Fibroblast of lung (primary cell): ENCODE measurements at regions not wholly inside any gene's neighbourhood (a gene's known extent, or its start where the extent isn't known, plus 50 kb on each side); places are given as distances from the start of the nearest gene placed in this dataset.

Experiments
- CTCF ChIP-seq, 2 donors: IDR thresholded peaks in 1 of 2; conservative IDR thresholded peaks in 1 of 2; 1 replicate in 1 of 2; 2 replicates in 1 of 2; pipeline ENCODE4 v1.5.1; 2011 to 2012; ENCODE audit warnings: low read length in 2 of 2, control low read depth in 1 of 2, inconsistent platforms in 1 of 2, low read depth in 1 of 2, mild to moderate bottlenecking in 1 of 2
- EZH2 ChIP-seq: IDR thresholded peaks from 2 replicates; pipeline ENCODE4 v1.5.1; 2012; ENCODE audit warnings: low read length, control low read depth, mild to moderate bottlenecking; ENCODE audit errors: missing control alignments

GRCh38 chr10:75304313-75304712 lies 68.6 kb upstream of the COMTD1 start:
- TF ChIP-seq CTCF (conservative IDR thresholded peaks at IDR 0.05 in 1 of 2, IDR thresholded peaks at IDR 0.05 in 1 of 2; ENCODE audit: low read depth in 1 of 2, low read length in 2 of 2) (no peak), EZH2 (no peak)
